ENCODE measurements at regions not wholly inside any gene's neighbourhood (a gene's known extent, or its start where the extent isn't known, plus 50 kb on each side); places are given as distances from the start of the nearest gene placed in this dataset.

- TF ChIP-seq, protein P1, sequence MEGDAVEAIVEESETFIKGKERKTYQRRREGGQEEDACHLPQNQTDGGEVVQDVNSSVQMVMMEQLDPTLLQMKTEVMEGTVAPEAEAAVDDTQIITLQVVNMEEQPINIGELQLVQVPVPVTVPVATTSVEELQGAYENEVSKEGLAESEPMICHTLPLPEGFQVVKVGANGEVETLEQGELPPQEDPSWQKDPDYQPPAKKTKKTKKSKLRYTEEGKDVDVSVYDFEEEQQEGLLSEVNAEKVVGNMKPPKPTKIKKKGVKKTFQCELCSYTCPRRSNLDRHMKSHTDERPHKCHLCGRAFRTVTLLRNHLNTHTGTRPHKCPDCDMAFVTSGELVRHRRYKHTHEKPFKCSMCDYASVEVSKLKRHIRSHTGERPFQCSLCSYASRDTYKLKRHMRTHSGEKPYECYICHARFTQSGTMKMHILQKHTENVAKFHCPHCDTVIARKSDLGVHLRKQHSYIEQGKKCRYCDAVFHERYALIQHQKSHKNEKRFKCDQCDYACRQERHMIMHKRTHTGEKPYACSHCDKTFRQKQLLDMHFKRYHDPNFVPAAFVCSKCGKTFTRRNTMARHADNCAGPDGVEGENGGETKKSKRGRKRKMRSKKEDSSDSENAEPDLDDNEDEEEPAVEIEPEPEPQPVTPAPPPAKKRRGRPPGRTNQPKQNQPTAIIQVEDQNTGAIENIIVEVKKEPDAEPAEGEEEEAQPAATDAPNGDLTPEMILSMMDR (conservative IDR thresholded peaks at IDR 0.05; ENCODE audit: low read depth, low read length): no peak
- TF ChIP-seq BHLHE40 (IDR thresholded peaks at IDR 0.05; ENCODE audit: low read depth, low read length) (no peak), ELK1 (IDR thresholded peaks at IDR 0.05; ENCODE audit: borderline replicate concordance, low read depth, low read length) (no peak), CEBPB (IDR thresholded peaks at IDR 0.05; ENCODE audit: low read depth, low read length) (no peak), POLR2A (IDR thresholded peaks at IDR 0.05; ENCODE audit: low read depth, low read length) (no peak), RAD21 (IDR thresholded peaks at IDR 0.05; ENCODE audit: low read length) (no peak), MXI1 (IDR thresholded peaks at IDR 0.05; ENCODE audit: borderline replicate concordance, low read depth, low read length) (no peak), FOS (IDR thresholded peaks at IDR 0.05; ENCODE audit: low read depth, low read length) (no peak), MAFK (IDR thresholded peaks at IDR 0.05; ENCODE audit: low read depth, low read length) (no peak)
- TF ChIP-seq, protein P2, sequence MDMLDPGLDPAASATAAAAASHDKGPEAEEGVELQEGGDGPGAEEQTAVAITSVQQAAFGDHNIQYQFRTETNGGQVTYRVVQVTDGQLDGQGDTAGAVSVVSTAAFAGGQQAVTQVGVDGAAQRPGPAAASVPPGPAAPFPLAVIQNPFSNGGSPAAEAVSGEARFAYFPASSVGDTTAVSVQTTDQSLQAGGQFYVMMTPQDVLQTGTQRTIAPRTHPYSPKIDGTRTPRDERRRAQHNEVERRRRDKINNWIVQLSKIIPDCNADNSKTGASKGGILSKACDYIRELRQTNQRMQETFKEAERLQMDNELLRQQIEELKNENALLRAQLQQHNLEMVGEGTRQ (IDR thresholded peaks at IDR 0.05; ENCODE audit: low read depth, low read length): no peak
Measured at GRCh38 chr9:135180586-135180985, 93.1 kb downstream of the OLFM1 start.

All from IMR-90 (cell line).